Stomach (tissue), 8 donors: ENCODE measurements at regions not wholly inside any gene's neighbourhood (a gene's known extent, or its start where the extent isn't known, plus 50 kb on each side); places are given as distances from the start of the nearest gene placed in this dataset.
A peak's percentile ranks its signal among the peaks of the same experiment; 100 is the strongest.

Source experiments
- DNase-seq, 2 donors: peaks; one replicate each; pipeline versions ENCODE4 v3.0.0 to v3.0.0-alpha.2; 2013 to 2019
- H3K27ac ChIP-seq, 5 donors: fragments of 200-600 bp in 4 of 5; sonication (generic) in 4 of 5; one replicate each; pipeline ENCODE4 v1.5.1; 2013 to 2019; ENCODE audit warnings: mild to moderate bottlenecking in 1 of 5, moderate library complexity in 1 of 5
- H3K27me3 ChIP-seq, 3 donors: fragments of 200-600 bp; sonication (generic); one replicate each; pipeline ENCODE4 v1.5.1; 2017 to 2019; ENCODE audit warnings: mixed run types in 1 of 3
- H3K36me3 ChIP-seq, 4 donors: fragments of 200-600 bp; sonication (generic); 1 replicate in 3 of 4; 2 replicates in 1 of 4; pipeline ENCODE4 v1.5.1; 2016 to 2019
- H3K4me1 ChIP-seq, 4 donors: fragments of 200-600 bp; sonication (generic); one replicate each; pipeline ENCODE4 v1.5.1; 2016 to 2019
- H3K4me3 ChIP-seq, 4 donors: fragments of 200-600 bp; sonication (generic) in 3 of 4; one replicate each; pipeline ENCODE4 v1.5.1; 2016 to 2019; ENCODE audit warnings: mild to moderate bottlenecking in 1 of 4
- H3K9me3 ChIP-seq, 4 donors: fragments of 200-600 bp; sonication (generic); one replicate each; pipeline ENCODE4 v1.5.1; 2016 to 2019
- EP300 ChIP-seq: sonication (generic); formaldehyde crosslinking; IDR thresholded peaks from one replicate; pipeline ENCODE4 v1.6.1; 2017; ENCODE audit warnings: antibody characterized with exemption
- POLR2A ChIP-seq, 4 donors: fragments of 450-650 bp; IDR thresholded peaks; one replicate each; pipeline ENCODE4 v1.6.1; 2016; ENCODE audit warnings: antibody characterized with exemption in 4 of 4, control low read depth in 2 of 4, mild to moderate bottlenecking in 1 of 4, moderate library complexity in 1 of 4
- POLR2AphosphoS5 ChIP-seq, 3 donors: sonication (generic); formaldehyde crosslinking; IDR thresholded peaks; one replicate each; pipeline ENCODE4 v1.6.1; 2016; ENCODE audit warnings: antibody characterized with exemption in 3 of 3
- WGBS, 5 donors: extraction: QIAGEN DNeasy Blood & Tissue Kit in 3 of 5; methylation state at CpG; one replicate each; pipeline versions ENCODE4 v1.1.5 to v1.1.7; 2013 to 2018; 5-methylcytosine and 5-hydroxymethylcytosine counted together
- intact Hi-C: fragments of 100-400 bp; cut with DNase I; formaldehyde crosslinking; loops from one replicate; pipeline ENCODE4 v1.15.1; 2023; ENCODE audit warnings: low total_unique reads
- TF ChIP-seq, protein P1 (sequence below), 7 experiments: fragments of 450-650 bp in 4 of 7; fragments of 200-600 bp in 3 of 7; sonication (generic) in 3 of 7; IDR thresholded peaks; one replicate each; pipeline ENCODE4 v1.5.1; 2016 to 2019; ENCODE audit warnings: antibody characterized with exemption in 7 of 7, control low read depth in 2 of 7, mild to moderate bottlenecking in 1 of 7
- donor health status: healthy with polysubstance abuse.
- donor health status: Bipolar disorder and iron deficiency.
- donor health status: healthy.

DNA sequence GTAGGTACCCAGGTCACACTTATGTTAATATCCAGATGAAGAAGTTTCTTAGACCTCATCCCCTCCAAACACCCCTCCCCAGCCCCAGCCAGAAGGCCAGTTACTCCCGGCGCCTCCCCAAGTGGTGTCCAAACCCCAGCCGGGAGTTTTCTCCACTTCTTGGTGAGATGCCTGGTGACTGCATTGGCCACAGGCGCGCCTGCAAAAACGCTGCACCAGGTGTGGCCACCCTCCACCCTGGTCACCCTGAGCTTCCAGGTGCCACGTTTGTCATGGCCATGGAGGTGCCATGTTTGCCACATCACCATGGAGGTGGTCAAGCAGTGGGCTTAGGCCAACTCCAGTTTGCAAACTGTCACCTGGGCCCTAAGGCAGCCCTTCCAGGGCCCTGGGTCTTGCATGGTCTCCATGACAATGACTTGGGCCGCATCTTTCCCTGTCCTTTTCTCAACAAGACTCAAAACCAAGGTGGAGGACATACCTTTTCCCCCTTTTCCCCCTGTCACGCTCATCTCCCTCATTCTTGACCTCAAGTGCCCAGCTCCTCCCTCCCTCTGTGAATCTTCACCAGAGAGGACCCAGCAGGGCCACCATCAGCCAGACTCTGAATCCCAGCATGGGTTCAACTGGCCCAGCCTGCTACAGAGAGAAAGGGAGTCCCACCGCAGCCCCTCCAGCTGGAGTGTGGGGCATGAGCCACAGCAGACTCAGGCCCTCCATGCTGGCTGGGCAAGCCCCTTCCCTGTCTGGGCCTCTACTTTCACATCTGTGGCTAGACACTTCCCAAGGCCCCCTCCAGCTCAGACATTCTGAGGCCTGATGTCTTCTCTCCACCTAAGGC lies 125.9 kb upstream of the ZBTB40 start:
- Histone ChIP-seq H3K27me3 (peaks cover 0 to 14% (median 0%) of the 10 kb centered on the region in 3 donors), H3K36me3 (no peaks in the 10 kb centered on the region), H3K27ac (no peak overlapping the region), H3K9me3 (no peaks in the 10 kb centered on the region), H3K4me3 (no peak overlapping the region), H3K4me1 (no peaks in the 10 kb centered on the region)
- peak in 1 of 2 donors; percentile 17 for DNase-seq
- 88 to 93% (median 92%) methylated on average over 10 of the region's 10 CpGs for WGBS, 5 donors
- TF ChIP-seq, protein P1, sequence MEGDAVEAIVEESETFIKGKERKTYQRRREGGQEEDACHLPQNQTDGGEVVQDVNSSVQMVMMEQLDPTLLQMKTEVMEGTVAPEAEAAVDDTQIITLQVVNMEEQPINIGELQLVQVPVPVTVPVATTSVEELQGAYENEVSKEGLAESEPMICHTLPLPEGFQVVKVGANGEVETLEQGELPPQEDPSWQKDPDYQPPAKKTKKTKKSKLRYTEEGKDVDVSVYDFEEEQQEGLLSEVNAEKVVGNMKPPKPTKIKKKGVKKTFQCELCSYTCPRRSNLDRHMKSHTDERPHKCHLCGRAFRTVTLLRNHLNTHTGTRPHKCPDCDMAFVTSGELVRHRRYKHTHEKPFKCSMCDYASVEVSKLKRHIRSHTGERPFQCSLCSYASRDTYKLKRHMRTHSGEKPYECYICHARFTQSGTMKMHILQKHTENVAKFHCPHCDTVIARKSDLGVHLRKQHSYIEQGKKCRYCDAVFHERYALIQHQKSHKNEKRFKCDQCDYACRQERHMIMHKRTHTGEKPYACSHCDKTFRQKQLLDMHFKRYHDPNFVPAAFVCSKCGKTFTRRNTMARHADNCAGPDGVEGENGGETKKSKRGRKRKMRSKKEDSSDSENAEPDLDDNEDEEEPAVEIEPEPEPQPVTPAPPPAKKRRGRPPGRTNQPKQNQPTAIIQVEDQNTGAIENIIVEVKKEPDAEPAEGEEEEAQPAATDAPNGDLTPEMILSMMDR (IDR thresholded peaks at IDR 0.05): no peak
- no peak for TF ChIP-seq EP300
- TF ChIP-seq POLR2AphosphoS5 (IDR thresholded peaks at IDR 0.05): no peak
- no peak for TF ChIP-seq POLR2A (IDR thresholded peaks at IDR 0.05)
- intact Hi-C loops: no loop called here

DNA sequence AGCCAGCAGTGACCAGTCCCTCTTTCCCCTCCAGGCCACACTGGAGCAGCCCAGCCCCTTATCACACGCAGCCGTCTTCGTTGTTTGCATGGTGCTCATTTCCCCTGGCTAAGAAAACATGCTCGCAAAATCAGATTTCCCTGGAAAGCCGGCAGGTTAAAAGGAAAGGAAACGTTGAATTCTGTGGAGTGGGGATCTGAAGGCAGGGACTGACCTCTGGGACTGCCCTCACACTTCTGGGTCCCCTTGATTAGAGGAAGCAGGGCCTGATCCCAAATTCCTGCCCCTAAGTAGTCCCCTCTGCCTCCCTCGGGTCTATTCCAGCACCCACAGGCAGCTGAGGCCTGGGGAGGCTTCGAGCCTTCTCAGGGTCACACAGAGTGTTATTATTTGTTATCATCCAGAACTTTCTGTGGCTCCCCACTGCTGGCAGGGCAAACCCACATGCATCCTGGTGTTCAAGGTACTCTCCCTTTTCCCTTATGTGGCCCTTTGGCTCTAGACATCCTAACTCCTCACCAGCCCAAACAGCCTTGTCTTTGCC lies 125.2 kb upstream of the ZBTB40 start:
- H3K36me3 ChIP-seq: no peaks in the 10 kb centered on the region
- no peak overlapping the region for H3K4me3 ChIP-seq
- WGBS, 5 donors: 32 to 52% (median 42%) methylated on average over 8 of the region's 8 CpGs
- no peak overlapping the region for H3K27ac ChIP-seq
- peaks cover 0 to 16% (median 0%) of the 10 kb centered on the region in 3 donors for H3K27me3 ChIP-seq
- peak; percentile 24 to 61 for DNase-seq
- intact Hi-C loops: no loop called here
- H3K9me3 ChIP-seq: no peaks in the 10 kb centered on the region
- no peak for TF ChIP-seq POLR2A (IDR thresholded peaks at IDR 0.05)
- no peaks in the 10 kb centered on the region for H3K4me1 ChIP-seq

DNA sequence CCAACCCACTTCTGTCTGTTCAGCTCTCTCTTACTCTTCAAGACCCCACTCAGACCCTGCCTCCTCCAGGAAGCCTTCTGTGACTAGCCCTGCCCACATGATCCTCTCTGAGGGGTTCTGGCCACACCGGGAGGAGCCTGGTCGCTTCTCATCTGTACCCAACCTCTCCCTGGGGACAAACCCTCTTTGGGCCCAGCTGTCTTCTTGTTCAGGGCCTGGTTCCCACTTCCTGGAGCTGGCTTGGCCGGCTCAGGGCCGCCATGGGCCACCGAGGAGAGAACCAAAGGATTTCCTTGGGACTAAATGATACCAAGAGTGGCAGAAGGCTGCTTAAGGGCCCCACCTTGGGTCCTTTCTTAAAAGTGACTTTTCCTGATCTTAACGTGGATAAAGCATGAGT lies 124.7 kb upstream of the ZBTB40 start:
- Histone ChIP-seq H3K27me3 (peaks cover 0 to 15% (median 0%) of the 10 kb centered on the region in 3 donors), H3K9me3 (no peaks in the 10 kb centered on the region), H3K36me3 (no peaks in the 10 kb centered on the region), H3K4me3 (no peak overlapping the region), H3K27ac (no peak overlapping the region), H3K4me1 (no peaks in the 10 kb centered on the region)
- peak in 1 of 2 donors; percentile 17 for DNase-seq
- intact Hi-C loops: no loop called here
- WGBS, 5 donors: 81 to 87% (median 86%) methylated on average over 6 of the region's 6 CpGs
- TF ChIP-seq POLR2A (IDR thresholded peaks at IDR 0.05) (no peak), POLR2AphosphoS5 (IDR thresholded peaks at IDR 0.05) (no peak), EP300 (no peak)
- TF ChIP-seq, protein P1 (IDR thresholded peaks at IDR 0.05): no peak

DNA sequence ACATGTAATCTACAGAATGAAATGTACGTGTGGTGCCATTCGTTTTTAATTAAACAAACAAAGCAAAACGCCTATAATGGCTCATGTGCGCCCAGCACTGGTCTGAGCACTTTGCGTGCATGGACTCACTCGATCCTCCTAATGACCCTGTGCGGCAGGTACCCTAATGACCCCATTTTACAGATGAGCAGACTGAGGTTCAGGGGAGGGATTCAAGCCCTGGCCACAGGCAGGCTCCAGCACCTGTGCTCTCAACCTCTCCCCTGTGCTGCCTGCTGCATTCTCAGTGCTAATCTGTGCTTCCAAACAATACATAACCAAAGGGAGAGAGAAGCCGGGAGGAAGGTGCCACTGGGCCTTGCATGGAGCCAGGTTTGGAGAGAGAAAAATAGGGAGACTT lies 124.2 kb upstream of the ZBTB40 start:
- Histone ChIP-seq H3K4me1 (no peaks in the 10 kb centered on the region), H3K4me3 (no peak overlapping the region), H3K27ac (no peak overlapping the region), H3K36me3 (no peaks in the 10 kb centered on the region), H3K9me3 (no peaks in the 10 kb centered on the region), H3K27me3 (peaks cover 0 to 13% (median 0%) of the 10 kb centered on the region in 3 donors)
- TF ChIP-seq, protein P1 (IDR thresholded peaks at IDR 0.05): no peak
- TF ChIP-seq POLR2A (IDR thresholded peaks at IDR 0.05) (no peak), EP300 (no peak), POLR2AphosphoS5 (IDR thresholded peaks at IDR 0.05) (no peak)
- intact Hi-C loops: no loop called here
- peak in 1 of 2 donors; percentile 11 for DNase-seq
- 90 to 94% (median 91%) methylated on average over 8 of the region's 8 CpGs for WGBS, 5 donors
